ENCODE measurements at regions not wholly inside any gene's neighbourhood (a gene's known extent, or its start where the extent isn't known, plus 50 kb on each side); places are given as distances from the start of the nearest gene placed in this dataset.
"Not testable (repeated sequence)": the region's sequence is repeated elsewhere in the genome, so short reads cannot be mapped to it uniquely, and the experiment has no call there.

GRCh38 chr1:68848017-68848416 lies 351.1 kb upstream of the DEPDC1 start:
- no peak for DNase-seq (ENCODE audit: low spot score)

- DNase-seq (ENCODE audit: low spot score) = no peak
Observed at GRCh38 chr1:68868606-68869005, 371.7 kb upstream of the DEPDC1 start.

- DNase-seq (ENCODE audit: low spot score) = no peak
Observed at GRCh38 chr1:68873144-68873543, 376.3 kb upstream of the DEPDC1 start.

- DNase-seq (ENCODE audit: low spot score) = not testable (repeated sequence)
Observed at GRCh38 chr1:68881330-68882194, 384.7 kb upstream of the DEPDC1 start.

GRCh38 chr1:68889471-68889870 lies 392.6 kb upstream of the DEPDC1 start:
- no peak for DNase-seq (ENCODE audit: low spot score)

GRCh38 chr1:68890736-68891135 lies 393.9 kb upstream of the DEPDC1 start:
- no peak for DNase-seq (ENCODE audit: low spot score)

- DNase-seq (ENCODE audit: low spot score) = no peak
Observed at GRCh38 chr1:68904477-68904876, 407.6 kb upstream of the DEPDC1 start.

GRCh38 chr1:68906431-68906830 lies 409.5 kb upstream of the DEPDC1 start:
- DNase-seq (ENCODE audit: low spot score) = no peak

- no peak for DNase-seq (ENCODE audit: low spot score)
Observed at GRCh38 chr1:68907491-68907890, 410.6 kb upstream of the DEPDC1 start.

- no peak for DNase-seq (ENCODE audit: low spot score)
Observed at GRCh38 chr1:68908316-68908715, 411.4 kb upstream of the DEPDC1 start.

- DNase-seq (ENCODE audit: low spot score) = no peak
Observed at GRCh38 chr1:68916221-68916902, 419.5 kb upstream of the DEPDC1 start.

GRCh38 chr1:68917456-68917855 lies 420.6 kb upstream of the DEPDC1 start:
- no peak for DNase-seq (ENCODE audit: low spot score)

GRCh38 chr1:68918563-68918962 lies 421.7 kb upstream of the DEPDC1 start:
- DNase-seq (ENCODE audit: low spot score) = no peak

- DNase-seq (ENCODE audit: low spot score) = no peak
Observed at GRCh38 chr1:68919075-68919474, 422.2 kb upstream of the DEPDC1 start.

- not testable (repeated sequence) for DNase-seq (ENCODE audit: low spot score)
Observed at GRCh38 chr1:68923475-68924088, 426.7 kb upstream of the DEPDC1 start.

- DNase-seq (ENCODE audit: low spot score) = no peak
Observed at GRCh38 chr1:68930101-68930500, 433.2 kb upstream of the DEPDC1 start.

GRCh38 chr1:68936530-68936929 lies 439.6 kb upstream of the DEPDC1 start:
- no peak for DNase-seq (ENCODE audit: low spot score)

- no peak for DNase-seq (ENCODE audit: low spot score)
Observed at GRCh38 chr1:68938051-68938666, 441.3 kb upstream of the DEPDC1 start.

GRCh38 chr1:68950036-68950435 lies 453.2 kb upstream of the DEPDC1 start:
- DNase-seq (ENCODE audit: low spot score) = no peak

GRCh38 chr1:68953311-68953710 lies 456.4 kb upstream of the DEPDC1 start:
- no peak for DNase-seq (ENCODE audit: low spot score)

- DNase-seq (ENCODE audit: low spot score) = peak; percentile 18
Observed at GRCh38 chr1:68954841-68955240, 458.0 kb upstream of the DEPDC1 start.

- no peak for DNase-seq (ENCODE audit: low spot score)
Observed at GRCh38 chr1:68955424-68955823, 458.5 kb upstream of the DEPDC1 start.

All from HT-29 (cell line).